ENCODE measurements at regions not wholly inside any gene's neighbourhood (a gene's known extent, or its start where the extent isn't known, plus 50 kb on each side); places are given as distances from the start of the nearest gene placed in this dataset.
"Not testable (repeated sequence)": the region's sequence is repeated elsewhere in the genome, so short reads cannot be mapped to it uniquely, and the experiment has no call there.

DNA sequence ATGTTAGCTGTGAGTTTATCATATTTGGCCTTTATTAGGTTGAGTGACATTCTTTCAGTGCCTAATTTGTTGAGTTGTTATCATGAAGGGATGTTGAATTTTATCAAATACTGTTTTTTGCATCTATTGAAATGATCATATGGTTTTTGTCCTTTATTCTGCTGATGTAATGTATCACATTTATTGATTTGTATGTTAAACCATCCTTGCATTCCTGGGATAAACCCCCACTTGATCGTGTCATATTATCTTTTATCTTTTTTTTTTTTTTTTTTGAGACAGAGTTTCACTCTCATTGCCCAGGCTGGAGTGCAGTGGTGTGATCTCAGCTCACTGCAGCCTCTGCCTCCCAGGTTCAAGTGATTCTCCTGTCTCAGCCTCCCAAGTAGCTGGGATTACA is 51.9 kb upstream of the MFGE8 start:
- DNase-seq (ENCODE audit: low read depth in 1 of 2, low spot score in 1 of 2) = not testable (repeated sequence)

DNA sequence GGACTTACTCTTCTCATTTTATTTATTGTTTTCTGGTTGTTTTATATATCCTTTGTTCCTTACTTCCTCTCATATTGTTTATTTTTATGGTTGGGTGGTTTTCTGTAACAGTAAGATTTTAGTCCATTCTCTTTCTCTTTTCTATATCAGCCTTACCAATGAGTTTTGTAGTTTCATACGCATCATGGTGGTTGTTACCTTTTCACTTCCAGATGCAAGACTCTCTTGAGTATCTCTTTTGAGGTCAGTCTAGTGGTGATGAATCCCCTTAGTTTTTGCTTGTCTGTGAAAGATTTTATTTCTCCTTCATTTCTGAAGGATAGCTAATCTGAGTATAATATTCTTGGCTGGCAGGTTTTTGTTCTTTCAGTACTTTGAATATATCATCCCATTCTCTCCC is 57.1 kb upstream of the MFGE8 start:
- no peak for DNase-seq (ENCODE audit: low read depth in 1 of 2, low spot score in 1 of 2)

DNA sequence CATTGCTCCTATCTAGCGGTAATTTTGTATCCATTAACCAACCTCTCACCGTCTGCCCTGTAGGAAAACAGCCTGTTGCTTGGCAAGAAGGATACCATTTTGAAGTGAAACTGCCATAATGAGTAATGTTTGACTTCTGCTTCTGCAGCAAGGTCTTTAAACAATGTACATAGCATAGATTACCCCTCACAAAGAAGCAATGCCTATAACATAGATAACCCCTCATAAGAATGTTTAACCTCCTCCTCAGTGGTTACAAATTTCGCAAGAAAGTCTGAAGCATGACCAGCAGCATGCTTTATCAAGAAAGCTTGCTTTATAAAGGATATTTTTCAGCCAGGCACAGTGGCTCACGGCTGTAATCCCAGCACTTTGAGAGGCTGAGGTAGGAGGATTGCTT is 61.2 kb upstream of the MFGE8 start:
- DNase-seq (ENCODE audit: low read depth in 1 of 2, low spot score in 1 of 2) = no peak

DNA sequence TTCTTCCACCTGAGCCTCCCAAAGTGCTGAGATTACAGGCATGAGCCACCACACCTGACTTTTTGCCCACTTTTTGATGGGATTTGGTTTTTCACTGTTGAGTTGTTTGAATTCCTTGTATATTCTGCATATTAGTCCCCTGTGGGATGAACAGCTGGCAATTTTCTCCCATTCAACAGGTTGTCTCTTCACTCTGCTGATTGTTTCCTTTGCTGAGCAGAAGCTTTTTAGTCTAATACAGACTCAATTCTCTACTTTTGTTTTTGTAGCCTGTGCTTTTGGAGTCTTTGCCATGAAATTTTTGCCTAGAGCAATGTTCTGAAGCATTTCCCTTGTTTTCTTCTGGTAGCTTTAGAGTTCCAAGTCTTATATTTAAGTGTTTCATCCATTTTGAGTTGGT is 62.7 kb upstream of the MFGE8 start:
- DNase-seq (ENCODE audit: low read depth in 1 of 2, low spot score in 1 of 2) = no peak

DNA sequence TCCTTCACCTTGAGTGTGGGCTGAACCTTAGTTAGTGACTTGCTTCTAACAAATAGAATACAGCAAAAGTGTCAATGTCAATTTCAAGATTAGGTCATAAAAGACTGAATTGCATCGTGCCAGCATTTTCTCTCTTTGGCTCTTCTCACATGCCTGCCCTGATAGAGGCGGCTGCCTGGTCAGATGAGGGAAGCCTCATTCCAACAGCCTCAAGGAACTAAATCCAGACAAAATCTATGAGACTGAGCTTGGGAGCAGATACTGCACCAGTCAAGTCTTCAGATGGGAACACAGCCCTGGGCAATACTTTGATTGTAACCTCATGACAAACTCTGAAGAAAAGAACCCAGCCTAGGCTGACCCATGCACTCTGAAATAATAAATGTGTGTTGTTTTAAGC is 63.5 kb upstream of the MFGE8 start:
- no peak for DNase-seq (ENCODE audit: low read depth in 1 of 2, low spot score in 1 of 2)

DNA sequence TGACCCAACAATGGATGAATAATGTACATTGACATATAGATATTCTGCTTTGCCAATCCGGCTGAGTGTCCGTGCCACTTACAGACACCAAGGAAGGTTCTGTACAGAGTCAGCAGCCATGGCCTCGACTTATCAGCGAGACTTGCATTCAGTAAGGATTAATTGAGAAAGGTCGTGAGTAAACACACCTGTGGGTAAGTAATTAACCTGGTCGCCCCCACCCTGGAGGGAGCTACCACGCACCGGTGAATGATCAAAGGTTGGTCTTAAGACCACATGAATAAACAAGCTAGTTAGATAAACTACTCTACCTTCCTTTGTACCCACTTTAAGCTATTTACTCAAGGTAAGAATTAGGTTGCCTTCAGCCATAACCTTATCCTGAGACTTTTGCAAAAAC is 66.5 kb upstream of the MFGE8 start:
- DNase-seq (ENCODE audit: low read depth in 1 of 2, low spot score in 1 of 2) = no peak

DNA sequence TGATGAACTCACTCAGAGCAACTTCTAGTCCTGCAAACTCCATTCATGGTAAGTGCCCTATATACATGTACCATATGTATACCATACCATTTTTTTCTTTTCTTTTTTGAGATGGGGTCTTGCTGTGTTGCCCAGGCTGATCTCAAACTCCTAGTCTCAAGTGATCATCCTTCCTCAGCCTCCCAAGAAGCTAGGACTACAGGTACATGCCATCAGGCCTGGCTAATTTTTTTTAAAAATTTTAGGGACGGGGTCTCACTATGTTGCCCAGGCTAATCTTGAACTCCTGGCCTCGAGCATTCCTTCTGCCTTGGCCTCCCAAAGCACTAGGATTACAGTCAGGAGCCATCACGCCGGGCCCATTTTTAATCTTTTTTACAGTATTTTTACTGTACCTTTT is 67.3 kb upstream of the MFGE8 start:
- DNase-seq (ENCODE audit: low read depth in 1 of 2, low spot score in 1 of 2) = no peak

DNA sequence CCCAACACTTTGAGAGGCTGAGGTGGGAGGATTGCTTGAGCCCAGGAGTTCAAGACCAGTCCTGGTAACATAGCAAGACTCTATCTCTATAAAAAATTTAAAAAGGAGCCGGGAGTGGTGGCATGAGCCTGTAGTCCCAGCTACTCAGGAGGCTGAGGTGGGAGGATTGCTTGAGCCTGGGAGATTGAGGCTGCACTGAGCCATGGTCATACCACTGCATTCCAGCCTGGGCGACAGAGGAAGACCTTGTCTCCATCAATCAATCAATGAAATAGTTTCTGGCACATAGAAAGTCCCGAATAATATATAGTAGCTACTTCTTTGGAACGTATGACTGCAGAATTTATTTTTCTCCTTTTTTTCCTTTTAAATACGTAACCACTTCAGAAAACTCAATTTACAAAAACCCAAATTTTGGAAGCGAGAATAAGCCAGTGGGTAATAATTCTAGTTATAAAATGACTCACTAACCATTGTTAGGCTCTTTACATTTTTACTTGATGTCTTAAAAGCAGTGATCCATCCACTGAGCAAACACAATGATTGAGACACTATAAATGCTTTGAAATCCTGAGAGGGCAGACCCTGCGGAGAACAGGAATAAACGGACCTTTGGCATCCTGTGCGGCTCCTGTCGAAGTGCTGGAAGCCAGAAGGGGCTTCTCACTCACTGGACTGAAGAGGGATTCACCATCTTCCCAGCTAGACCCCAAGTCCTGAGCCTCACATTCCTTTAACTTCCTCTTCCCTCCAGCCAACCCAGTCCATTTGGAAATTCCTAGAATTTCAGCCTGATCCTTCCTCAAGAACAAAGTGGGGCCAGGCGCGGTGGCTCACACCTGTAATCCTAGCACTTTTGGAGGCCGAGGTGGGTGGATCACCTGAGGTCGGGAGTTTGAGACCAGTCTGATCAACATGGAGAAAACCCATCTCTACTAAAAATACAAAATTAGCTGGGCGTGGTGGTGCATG is 68.4 kb upstream of the MFGE8 start:
- DNase-seq (ENCODE audit: low read depth in 1 of 2, low spot score in 1 of 2) = no peak

DNA sequence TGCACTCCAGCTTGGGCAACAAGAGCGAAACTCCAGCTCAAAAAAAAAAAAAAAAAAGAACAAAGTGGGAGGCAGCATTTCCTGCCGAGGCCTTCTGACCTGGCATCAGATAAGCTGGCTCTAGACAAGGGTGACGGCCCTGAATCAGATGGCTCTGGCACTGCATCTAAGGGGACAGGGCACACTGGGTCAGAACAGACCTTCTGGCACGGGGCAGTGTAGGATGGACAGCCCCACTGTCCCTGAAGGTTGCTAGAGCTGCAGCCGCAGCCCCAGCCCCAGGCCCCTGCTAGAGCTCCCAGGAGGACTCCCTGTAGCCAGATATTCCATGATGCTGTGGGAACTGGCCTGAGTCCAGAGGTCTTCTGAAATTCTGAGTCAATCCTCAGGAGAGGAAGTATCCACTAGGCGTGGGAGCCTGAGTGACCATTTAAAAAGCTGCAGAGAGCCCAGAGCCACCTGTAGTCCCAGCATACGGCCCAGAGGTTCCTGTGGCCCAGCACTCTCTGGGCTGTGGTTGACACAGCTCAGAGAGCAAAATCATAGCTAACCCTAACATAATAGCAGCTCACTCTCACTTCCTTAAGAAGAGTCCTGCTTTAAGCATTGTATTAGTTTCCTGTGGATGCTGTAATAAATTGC is 69.2 kb upstream of the MFGE8 start:
- no peak for DNase-seq (ENCODE audit: low read depth in 1 of 2, low spot score in 1 of 2)

DNA sequence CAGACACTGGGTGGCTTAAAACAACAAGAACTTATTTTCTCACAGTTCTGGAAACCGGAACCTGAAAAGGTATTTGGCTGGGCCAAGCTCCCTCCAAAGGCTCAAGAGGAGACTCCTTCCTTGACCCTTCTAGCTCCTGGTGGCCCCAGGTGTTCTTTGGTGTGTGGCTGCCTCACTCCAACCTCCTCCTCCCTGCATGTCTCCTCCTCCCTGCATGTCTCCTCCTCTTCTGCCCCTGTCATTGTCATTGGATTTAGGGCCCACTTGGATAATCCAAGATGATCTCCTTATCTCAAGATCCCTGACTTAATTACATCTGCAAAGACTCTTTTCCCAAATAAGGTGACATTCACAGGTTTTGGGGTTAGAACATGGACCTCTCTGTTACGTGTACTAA is 69.8 kb upstream of the MFGE8 start:
- DNase-seq (ENCODE audit: low read depth in 1 of 2, low spot score in 1 of 2) = no peak

DNA sequence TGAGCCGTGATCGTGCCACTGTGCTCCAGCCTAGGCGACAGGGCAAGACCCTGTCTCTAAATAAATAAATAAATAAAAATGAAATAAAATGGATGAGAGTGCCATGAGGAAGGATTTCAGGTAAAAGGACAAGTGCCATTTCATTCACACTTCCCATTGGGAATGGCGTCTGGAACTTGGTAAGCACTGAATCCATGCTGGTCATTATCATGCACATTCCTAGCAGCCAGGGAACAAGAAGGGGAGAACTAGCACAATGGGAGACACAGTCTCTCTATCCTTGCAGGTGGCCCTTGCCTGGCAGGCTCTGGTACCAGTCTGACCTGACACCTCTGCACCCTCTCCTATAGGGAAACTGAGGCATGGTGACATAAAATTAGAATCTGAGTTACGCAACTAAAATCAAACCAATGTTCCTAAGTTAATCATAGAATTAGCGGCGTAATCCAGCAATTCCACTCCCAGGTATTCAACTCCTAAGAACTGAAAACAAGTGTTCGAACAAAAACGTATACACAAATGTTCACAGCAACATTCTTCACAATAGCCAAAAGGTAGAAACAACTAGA is 70.8 kb upstream of the MFGE8 start:
- no peak for DNase-seq (ENCODE audit: low read depth in 1 of 2, low spot score in 1 of 2)

DNA sequence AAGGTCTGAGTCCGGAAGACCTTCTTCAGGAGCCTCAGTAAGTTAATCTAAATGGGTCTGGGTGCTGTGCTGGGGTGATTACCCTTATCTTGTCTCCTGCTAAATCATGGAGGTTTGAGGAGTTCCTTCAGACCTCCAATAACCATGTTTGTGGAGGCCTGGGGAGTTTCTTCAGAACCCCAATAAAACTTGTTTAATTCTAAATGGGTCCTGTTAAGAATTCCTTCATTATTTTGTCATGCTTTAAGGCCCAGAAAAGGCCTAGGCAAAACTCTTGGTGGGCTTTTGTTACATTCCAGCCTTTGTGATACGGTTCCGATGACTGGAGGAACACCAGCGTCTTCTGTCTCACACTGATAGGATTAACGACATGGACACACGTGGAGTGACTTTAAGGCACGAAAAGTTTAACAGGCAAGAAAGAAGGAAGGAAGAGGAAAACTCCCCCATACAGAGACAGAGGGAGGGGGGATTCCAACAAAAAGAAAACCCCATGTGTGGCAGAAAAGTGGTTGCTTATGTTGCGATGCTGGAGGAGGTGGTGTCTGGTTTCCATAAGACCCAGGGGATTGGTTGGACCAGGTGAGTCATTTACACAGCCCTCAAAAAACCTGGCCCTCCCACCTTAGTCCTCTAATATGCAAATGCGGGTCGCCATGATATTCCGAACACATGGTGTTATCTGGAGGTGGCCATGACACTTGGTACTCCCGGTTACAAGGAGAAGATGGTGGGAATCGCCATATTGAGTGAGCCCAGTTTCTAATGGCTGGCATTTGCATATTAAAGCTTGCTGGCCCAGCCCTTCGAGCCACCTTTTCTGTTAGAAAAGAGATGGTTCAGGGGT is 72.6 kb upstream of the MFGE8 start:
- DNase-seq (ENCODE audit: low read depth in 1 of 2, low spot score in 1 of 2) = no peak

DNA sequence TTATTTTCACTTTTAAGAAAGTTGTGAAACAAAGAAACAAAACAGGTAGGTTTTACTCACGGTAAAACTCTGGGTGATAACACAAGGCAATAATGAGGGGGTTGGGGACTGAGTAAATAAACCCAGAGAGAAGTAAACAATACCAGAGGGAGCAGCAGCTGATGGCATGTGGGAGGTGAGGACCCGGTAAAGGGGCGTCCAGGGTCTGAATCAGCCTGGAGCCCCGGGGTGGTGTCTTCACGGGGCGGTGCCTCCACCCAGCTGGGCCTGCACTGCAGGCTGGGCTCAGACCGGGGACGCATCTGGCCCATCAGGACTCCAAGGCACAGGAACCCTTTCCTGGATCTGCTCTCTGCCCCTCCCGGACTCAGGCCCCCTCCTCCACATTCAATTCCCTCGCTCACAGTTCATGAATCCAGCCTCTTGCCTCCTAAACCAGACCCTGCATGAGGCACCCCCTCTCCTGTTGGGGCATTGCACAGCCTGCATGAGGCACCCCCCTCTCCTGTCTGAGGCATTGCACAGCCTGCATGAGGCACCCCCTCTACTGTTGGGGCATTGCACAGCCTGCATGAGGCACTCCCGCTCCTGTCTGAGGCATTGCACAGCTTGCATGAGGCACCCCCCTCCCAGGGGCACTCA is 73.9 kb upstream of the MFGE8 start:
- DNase-seq (ENCODE audit: low read depth in 1 of 2, low spot score in 1 of 2) = no peak

DNA sequence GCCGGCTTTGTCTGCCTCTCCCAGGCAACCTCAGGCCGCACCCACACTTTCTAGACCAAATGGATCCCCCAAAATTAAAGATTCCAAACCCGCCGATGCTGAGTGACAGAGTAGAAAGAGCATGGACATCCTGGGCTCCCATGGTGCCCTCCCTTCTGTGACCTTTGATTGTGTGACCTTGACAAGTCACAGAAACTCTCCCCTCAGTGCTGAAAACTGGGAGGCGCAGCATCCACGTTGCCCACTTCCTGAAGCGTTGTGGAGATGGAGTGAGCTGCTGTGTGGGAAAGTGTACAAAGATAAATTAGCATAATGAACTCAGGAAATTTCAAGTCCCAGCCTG is 74.4 kb upstream of the MFGE8 start:
- no peak for DNase-seq (ENCODE audit: low read depth in 1 of 2, low spot score in 1 of 2)

DNA sequence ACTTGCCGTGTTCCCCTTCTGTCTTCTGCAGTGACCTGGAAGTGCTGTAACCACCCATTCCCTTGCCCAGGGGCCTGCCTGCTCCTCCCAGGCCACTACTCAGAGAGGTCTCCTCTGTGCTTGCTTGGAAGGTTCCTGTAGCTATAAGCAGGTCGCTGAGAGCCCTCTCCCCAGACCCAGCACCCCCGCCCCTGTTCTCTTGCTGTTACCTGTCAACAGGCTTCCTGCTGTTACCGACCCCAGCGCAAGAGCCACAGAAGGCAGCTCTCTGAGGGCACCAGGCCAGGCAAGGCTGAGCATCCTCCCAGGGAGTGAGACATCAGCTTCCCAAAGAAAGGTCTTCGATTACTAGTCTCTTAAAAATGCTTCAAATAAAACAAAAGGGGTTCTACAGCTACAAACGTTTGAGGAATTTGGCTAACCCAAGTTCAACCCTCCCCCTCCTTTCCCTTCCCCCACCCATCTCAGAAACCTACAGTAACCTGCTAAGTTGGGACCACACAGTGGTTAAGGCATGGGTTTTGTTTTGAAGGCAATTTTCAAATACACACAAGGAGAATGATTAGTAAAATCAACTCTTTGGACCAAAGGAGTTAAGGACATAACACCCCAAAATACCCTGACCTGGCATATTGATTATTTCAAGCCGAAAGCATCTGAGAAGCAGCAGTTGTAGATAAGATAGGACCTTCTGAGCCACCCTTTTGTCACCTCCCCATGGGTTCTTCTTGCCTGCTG is 74.9 kb upstream of the MFGE8 start:
- DNase-seq (ENCODE audit: low read depth in 1 of 2, low spot score in 1 of 2) = no peak

DNA sequence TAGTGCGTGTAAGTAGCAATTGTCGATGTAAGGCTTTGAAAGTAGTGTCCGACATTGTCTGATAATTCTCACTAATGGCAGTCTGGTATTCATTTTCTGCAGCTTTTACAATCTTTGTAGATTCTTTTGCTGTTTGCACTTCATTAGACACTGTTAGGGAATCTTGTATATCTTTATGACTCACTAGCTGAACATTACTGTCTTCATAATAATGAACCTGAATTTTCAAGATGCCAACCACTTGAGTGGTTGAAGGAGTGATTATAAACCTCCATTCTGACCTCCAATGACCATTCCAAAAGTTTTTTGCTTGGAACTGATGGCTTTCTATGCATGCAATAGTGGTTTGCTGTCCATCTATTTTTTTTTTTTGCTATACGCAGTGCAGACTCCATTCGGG is 76.4 kb upstream of the MFGE8 start:
- no peak for DNase-seq (ENCODE audit: low read depth in 1 of 2, low spot score in 1 of 2)

DNA sequence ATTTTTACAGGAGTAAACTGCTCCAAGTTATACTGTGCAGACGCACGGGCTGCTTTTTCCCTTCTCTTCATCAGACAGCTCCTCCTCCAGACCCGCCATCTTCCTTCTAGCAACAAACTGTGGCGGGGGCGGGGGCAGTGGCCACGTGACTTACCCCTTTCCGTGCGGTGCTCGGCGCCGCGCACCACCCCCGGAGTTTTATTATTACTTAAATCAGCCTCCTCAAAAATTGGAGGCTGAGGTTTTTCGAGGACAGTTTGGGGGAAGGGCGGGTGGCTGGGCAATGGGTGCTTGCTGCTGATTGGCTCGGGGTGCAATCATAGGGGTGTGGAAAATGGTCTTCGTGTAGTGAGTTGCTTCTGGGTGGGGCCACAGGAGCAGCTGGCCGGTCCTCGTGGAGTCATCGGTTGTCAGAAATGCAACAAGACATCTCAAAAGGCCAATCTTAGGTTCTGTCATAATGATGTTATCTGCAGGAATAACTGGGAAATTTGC is 77.1 kb upstream of the MFGE8 start:
- no peak for DNase-seq (ENCODE audit: low read depth in 1 of 2, low spot score in 1 of 2)

DNA sequence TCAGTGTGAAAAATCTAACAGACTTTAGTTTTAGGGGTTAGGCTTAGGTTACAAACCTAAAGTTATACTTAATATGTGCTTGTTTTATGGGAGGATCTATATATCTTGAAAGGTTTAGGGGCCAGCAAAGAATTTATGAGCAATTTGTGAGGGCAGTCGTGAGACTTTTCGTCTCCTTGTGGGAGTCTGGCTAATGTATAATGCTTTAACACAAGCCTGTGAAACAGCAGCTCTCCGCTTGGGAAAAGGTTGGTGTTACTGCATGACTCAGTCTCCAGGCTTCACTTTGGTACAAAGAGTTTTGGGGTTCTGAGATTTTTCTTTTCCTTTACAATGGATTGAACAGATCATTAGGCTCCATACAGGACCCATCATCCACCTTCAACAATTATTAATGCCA is 79.0 kb upstream of the MFGE8 start:
- DNase-seq (ENCODE audit: low read depth in 1 of 2, low spot score in 1 of 2) = no peak

DNA sequence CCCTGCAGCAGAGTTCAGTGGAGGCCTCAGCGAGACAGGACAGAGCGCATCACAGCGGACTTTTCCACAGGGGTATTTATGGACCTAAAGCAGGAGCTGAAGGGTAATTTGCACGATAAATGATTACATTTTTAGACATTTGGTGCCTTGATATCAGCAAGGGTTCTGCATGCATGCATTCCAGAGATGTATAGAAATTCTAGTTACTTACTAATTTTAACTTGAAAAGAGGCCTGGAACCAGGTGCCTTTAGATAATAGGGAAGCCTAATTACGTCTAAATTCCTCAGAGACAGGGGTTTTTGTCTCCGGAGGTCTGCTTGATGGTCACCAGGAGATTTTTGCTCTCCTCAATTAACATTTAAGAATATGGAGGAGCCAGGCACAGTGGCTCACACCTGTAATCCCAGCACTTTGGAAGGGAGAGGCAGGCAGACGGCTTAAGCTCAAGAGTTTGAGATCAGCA is 79.8 kb upstream of the MFGE8 start:
- no peak for DNase-seq (ENCODE audit: low read depth in 1 of 2, low spot score in 1 of 2)

DNA sequence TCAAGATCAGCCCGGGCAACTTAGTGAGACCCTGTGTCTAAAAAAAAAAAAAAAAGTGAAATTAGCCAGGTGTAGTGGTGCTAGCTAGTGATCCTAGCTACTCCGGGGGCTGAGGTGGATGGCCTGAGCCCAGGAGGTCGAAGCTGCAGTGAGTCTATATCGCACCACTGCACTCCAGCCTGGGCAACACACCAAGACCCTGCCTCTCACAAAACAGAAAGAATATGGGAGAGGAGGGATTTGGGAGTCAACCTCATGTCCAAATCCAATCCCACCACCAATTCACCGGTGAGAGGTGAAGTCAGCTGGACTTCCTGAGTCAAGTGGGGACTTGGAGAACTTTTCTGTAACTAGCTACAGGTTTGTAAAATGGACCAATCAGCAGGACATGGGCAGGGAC is 80.5 kb upstream of the MFGE8 start:
- DNase-seq (ENCODE audit: low read depth in 1 of 2, low spot score in 1 of 2) = no peak
